Caco-2 (cell line): ENCODE measurements at regions not wholly inside any gene's neighbourhood (a gene's known extent, or its start where the extent isn't known, plus 50 kb on each side); places are given as distances from the start of the nearest gene placed in this dataset.

Experiments
- BruUV-seq: library from RNA; stranded (reverse); fragments of 400-500 nt; replicated peaks from 2 replicates; lab custom pipeline; 2021; lab: Mats Ljungman, UMichigan
- CTCF ChIA-PET: fragments of 300-600 bp; sonication (Branson Sonifier 250); formaldehyde crosslinking; loops from one replicate; lab custom pipeline; 2022; ENCODE audit warnings: antibody characterized with exemption; lab: Charles Lee
- POLR2A ChIA-PET: fragments of 300-600 bp; sonication (Branson Sonifier 250); formaldehyde crosslinking; loops from one replicate; lab custom pipeline; 2022; ENCODE audit warnings: antibody characterized with exemption; lab: Charles Lee
- DNase-seq, 2 experiments: peaks; one replicate each; pipeline versions ENCODE4 v3.0.0 to v3.0.0-alpha.2; 2020 to 2022
- H3K27me3 ChIP-seq: replicated peaks from 2 replicates; pipeline ENCODE4 v1.6.0; 2011; ENCODE audit warnings: low read length; ENCODE audit not compliant: control insufficient read depth, insufficient read depth
- H3K36me3 ChIP-seq: 2 replicates; pipeline ENCODE4 v1.5.1; 2011; ENCODE audit warnings: low read length; ENCODE audit not compliant: control insufficient read depth, insufficient read depth
- H3K4me1 ChIP-seq: fragments of 250-450 bp; sonication (Bioruptor Pico); 2 replicates; pipeline ENCODE4 v1.5.1; 2020; ENCODE audit warnings: mild to moderate bottlenecking
- H3K4me3 ChIP-seq: 2 replicates; pipeline ENCODE4 v1.5.1; 2011; ENCODE audit warnings: low read depth, mild to moderate bottlenecking, control low read depth, low read length
- H3K9me3 ChIP-seq: fragments of 250-450 bp; sonication (Bioruptor Pico); 2 replicates; pipeline ENCODE4 v1.5.1; 2020; ENCODE audit warnings: mild to moderate bottlenecking, moderate library complexity
- H3K27ac Mint-ChIP-seq: one replicate; pipeline ENCODE4 v1.8.0; 2022; ENCODE audit warnings: mixed read lengths; ENCODE audit not compliant: unreplicated experiment
- H3K27me3 Mint-ChIP-seq: one replicate; pipeline ENCODE4 v1.8.0; 2022; ENCODE audit warnings: mixed read lengths; ENCODE audit not compliant: insufficient read depth, unreplicated experiment
- H3K36me3 Mint-ChIP-seq: one replicate; pipeline ENCODE4 v1.8.0; 2022; ENCODE audit warnings: mild to moderate bottlenecking, mixed read lengths; ENCODE audit not compliant: insufficient read depth, unreplicated experiment
- H3K4me1 Mint-ChIP-seq: one replicate; pipeline ENCODE4 v1.8.0; 2022; ENCODE audit warnings: low read depth, mixed read lengths; ENCODE audit not compliant: unreplicated experiment
- H3K4me3 Mint-ChIP-seq: one replicate; pipeline ENCODE4 v1.8.0; 2022; ENCODE audit warnings: mild to moderate bottlenecking, moderate library complexity, mixed read lengths; ENCODE audit not compliant: unreplicated experiment
- H3K9me3 Mint-ChIP-seq: one replicate; pipeline ENCODE4 v1.8.0; 2022; ENCODE audit warnings: mixed read lengths; ENCODE audit not compliant: unreplicated experiment
- intact Hi-C: fragments of 100-400 bp; cut with micrococcal nuclease; formaldehyde crosslinking; loops from one replicate; pipeline ENCODE4 v1.10.0; 2022; ENCODE audit not compliant: unreplicated experiment
- TF ChIP-seq, protein P1 (sequence below), 2 experiments: fragments of 200-600 bp in 1 of 2; IDR thresholded peaks; 1 replicate in 1 of 2; 2 replicates in 1 of 2; pipeline versions ENCODE4 v1.5.1 to v1.8.0; 2011 to 2022; ENCODE audit warnings: antibody characterized with exemption in 1 of 2, control low read depth in 1 of 2, inconsistent platforms in 1 of 2, low read depth in 1 of 2, low read length in 1 of 2, mild to moderate bottlenecking in 1 of 2, moderate library complexity in 1 of 2; ENCODE audit not compliant: insufficient read depth in 1 of 2, severe bottlenecking in 1 of 2, unreplicated experiment in 1 of 2

DNA sequence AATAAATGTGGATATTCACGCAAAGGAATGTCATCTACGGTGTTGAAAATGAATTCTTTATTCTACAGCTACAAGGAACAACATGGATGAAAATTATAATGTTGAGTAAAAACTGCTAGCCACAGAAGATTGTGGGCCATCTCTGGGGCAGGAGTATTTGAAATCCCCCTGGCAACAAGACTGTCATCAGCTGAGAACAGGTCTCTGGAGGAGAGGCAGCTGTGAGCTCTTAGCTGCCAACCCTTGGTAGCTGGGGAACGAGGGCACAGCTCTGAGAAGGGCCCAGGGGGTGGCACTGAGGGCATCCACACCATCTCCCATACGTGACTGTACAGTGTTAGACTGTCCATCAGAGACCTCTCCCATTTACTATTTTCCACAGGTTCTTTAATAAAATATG is 340.1 kb upstream of the MGMT start:
- no TSS peak for BruUV-seq
- Mint-ChIP-seq H3K27me3 (peaks cover 28% of the 10 kb centered on the region), H3K27ac (no peak overlapping the region), H3K4me3 (no peak overlapping the region), H3K9me3 (no peaks in the 10 kb centered on the region), H3K36me3 (no peaks in the 10 kb centered on the region), H3K4me1 (no peaks in the 10 kb centered on the region)
- POLR2A ChIA-PET, result no interaction called here
- no peak overlapping the region for H3K4me3 ChIP-seq
- H3K4me1 ChIP-seq, result no peaks in the 10 kb centered on the region
- DNase-seq, result no peak
- no peaks in the 10 kb centered on the region for H3K9me3 ChIP-seq
- H3K27me3 ChIP-seq, result no peaks in the 10 kb centered on the region; the same call in 1 of the 2 replicates
- no peaks in the 10 kb centered on the region for H3K36me3 ChIP-seq
- intact Hi-C loops, result no loop called here
- TF ChIP-seq, protein P1, sequence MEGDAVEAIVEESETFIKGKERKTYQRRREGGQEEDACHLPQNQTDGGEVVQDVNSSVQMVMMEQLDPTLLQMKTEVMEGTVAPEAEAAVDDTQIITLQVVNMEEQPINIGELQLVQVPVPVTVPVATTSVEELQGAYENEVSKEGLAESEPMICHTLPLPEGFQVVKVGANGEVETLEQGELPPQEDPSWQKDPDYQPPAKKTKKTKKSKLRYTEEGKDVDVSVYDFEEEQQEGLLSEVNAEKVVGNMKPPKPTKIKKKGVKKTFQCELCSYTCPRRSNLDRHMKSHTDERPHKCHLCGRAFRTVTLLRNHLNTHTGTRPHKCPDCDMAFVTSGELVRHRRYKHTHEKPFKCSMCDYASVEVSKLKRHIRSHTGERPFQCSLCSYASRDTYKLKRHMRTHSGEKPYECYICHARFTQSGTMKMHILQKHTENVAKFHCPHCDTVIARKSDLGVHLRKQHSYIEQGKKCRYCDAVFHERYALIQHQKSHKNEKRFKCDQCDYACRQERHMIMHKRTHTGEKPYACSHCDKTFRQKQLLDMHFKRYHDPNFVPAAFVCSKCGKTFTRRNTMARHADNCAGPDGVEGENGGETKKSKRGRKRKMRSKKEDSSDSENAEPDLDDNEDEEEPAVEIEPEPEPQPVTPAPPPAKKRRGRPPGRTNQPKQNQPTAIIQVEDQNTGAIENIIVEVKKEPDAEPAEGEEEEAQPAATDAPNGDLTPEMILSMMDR (IDR thresholded peaks at IDR 0.05; ENCODE audit: insufficient read depth in 1 of 2, low read depth in 1 of 2, low read length in 1 of 2, severe bottlenecking in 1 of 2, unreplicated experiment in 1 of 2), result no peak
- CTCF ChIA-PET, result no interaction called here

GRCh38 chr10:129131457-129132132 is 335.4 kb upstream of the MGMT start:
- H3K27ac Mint-ChIP-seq, result no peak overlapping the region
- ChIA-PET CTCF (no interaction called here), POLR2A (no interaction called here)
- no peak overlapping the region for H3K4me3 ChIP-seq
- intact Hi-C loops, result no loop called here
- TF ChIP-seq, protein P1 (IDR thresholded peaks at IDR 0.05; ENCODE audit: insufficient read depth in 1 of 2, low read depth in 1 of 2, low read length in 1 of 2, severe bottlenecking in 1 of 2, unreplicated experiment in 1 of 2), result no peak
- BruUV-seq, result no TSS peak
- H3K4me1 Mint-ChIP-seq, result no peaks in the 10 kb centered on the region
- H3K36me3 ChIP-seq, result no peaks in the 10 kb centered on the region
- no peak for DNase-seq
- H3K9me3 ChIP-seq, result no peaks in the 10 kb centered on the region
- H3K4me3 Mint-ChIP-seq, result no peak overlapping the region
- H3K9me3 Mint-ChIP-seq, result no peaks in the 10 kb centered on the region
- no peaks in the 10 kb centered on the region for H3K27me3 ChIP-seq
- peaks cover 22% of the 10 kb centered on the region for H3K27me3 Mint-ChIP-seq
- H3K36me3 Mint-ChIP-seq, result no peaks in the 10 kb centered on the region
- H3K4me1 ChIP-seq, result no peaks in the 10 kb centered on the region

DNA sequence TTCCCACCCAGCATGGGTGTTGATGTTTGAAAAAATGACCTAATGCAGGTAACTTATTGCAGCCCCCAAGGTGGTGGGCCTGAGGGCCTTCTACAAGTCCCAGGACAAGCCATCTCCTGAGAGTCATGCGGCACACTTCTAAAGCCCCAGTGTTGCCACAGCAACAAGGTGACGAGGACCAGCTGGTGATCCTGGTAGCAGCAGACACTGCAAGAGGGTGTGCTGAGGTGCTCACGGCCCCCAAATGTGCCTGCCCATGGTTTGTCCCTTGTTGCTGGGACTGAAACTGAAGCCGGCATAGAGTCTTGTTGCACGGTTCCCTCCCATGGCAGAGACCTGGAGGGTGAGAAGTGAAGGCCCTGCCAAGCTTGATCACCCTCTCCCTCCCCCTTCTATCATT is 333.2 kb upstream of the MGMT start:
- Mint-ChIP-seq H3K27me3 (peaks cover 25% of the 10 kb centered on the region), H3K4me3 (no peak overlapping the region), H3K9me3 (no peaks in the 10 kb centered on the region), H3K4me1 (no peaks in the 10 kb centered on the region), H3K36me3 (no peaks in the 10 kb centered on the region), H3K27ac (no peak overlapping the region)
- intact Hi-C loops, result no loop called here
- Histone ChIP-seq H3K27me3 (no peaks in the 10 kb centered on the region), H3K9me3 (no peaks in the 10 kb centered on the region), H3K4me1 (no peaks in the 10 kb centered on the region), H3K36me3 (no peaks in the 10 kb centered on the region), H3K4me3 (no peak overlapping the region)
- no TSS peak for BruUV-seq
- CTCF ChIA-PET, result no interaction called here
- TF ChIP-seq, protein P1 (IDR thresholded peaks at IDR 0.05; ENCODE audit: insufficient read depth in 1 of 2, low read depth in 1 of 2, low read length in 1 of 2, severe bottlenecking in 1 of 2, unreplicated experiment in 1 of 2), result no peak
- no peak for DNase-seq
- POLR2A ChIA-PET, result no interaction called here
